HG03558 (cell line): ENCODE measurements at regions not wholly inside any gene's neighbourhood (a gene's known extent, or its start where the extent isn't known, plus 50 kb on each side); places are given as distances from the start of the nearest gene placed in this dataset.
"Not testable (repeated sequence)": the region's sequence is repeated elsewhere in the genome, so short reads cannot be mapped to it uniquely, and the experiment has no call there.

Experiments used
- ATAC-seq: cut with Tn5 transposase; IDR thresholded peaks from one replicate; pipeline ENCODE4 v1.9.1; 2021; ENCODE audit warnings: moderate number of reproducible peaks; ENCODE audit not compliant: unreplicated experiment; ENCODE audit errors: extremely low read depth

- no peak for ATAC-seq
These were observed 190.7 kb upstream of the FAM241A start for GRCh38 chr4:111954550-111954949.

DNA sequence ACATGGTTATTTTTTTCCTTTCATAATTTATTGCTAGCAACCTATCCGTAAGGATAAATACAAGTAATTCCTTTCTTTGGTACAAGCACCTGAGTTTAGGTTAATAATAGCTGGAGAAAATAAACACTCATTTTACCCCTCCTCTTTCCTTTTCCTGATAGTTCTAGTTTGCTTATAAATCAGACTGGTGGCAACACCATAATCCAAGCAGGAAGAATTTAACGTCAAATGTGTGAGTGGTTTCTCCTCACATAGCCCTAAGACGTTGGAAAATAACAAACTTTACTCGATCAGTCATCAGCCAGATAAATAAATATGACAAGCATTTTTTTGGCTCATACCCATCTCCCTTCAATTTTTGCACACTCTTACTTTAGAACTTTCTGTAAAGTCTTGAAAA, 190.3 kb upstream of the FAM241A start:
- ATAC-seq: no peak

- no peak for ATAC-seq
These were observed 188.1 kb upstream of the FAM241A start for GRCh38 chr4:111957116-111957515.

GRCh38 chr4:111957997-111958396, 187.3 kb upstream of the FAM241A start:
- ATAC-seq: no peak

DNA sequence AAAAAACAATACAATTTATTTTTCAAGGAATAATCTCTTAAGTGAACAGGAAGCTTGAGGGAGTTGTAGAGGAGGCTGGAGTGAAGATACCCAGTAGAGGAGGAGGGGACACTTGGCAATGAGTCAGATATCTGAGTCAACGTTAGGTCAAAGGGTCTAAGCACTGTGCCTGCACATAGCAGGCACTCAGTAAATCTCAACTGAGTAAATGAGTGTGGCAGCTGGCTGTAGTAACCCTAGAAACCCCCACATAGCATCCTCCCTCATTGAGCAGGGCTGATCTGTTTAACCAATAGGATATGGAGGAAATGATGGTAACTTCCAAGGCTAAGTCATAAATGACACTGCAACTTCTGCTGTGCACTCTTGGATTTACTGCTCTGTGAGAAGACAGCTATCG, 186.0 kb upstream of the FAM241A start:
- peak; percentile 21 for ATAC-seq

DNA sequence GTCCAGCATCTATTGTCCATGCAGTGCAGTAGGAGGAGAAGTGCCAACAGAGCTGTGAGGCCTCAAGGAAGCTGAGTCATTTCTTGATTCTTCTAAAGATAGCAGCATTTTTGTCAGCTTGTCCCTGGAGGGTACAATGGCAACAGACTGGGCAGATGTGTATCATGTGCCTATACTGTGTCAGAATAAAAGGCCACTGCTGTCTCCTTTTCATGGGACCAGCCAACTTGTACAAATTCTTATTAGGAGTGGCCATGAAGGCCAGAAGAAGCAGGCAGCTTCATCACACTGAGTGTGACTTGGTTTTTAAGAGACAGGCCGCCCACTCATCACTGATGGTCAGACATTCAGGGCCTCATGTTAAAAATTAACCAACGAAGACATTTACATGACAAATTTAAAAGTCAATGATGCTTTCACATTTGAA, 185.0 kb upstream of the FAM241A start:
- ATAC-seq: peak; percentile 91

GRCh38 chr4:111961026-111961425, 184.2 kb upstream of the FAM241A start:
- not testable (repeated sequence) for ATAC-seq

- ATAC-seq: no peak
These were observed 183.4 kb upstream of the FAM241A start for GRCh38 chr4:111961809-111962208.

GRCh38 chr4:111963158-111963700, 182.0 kb upstream of the FAM241A start:
- no peak for ATAC-seq

- ATAC-seq: no peak
These were observed 167.8 kb upstream of the FAM241A start for GRCh38 chr4:111977419-111977965.

GRCh38 chr4:111979921-111980320, 165.3 kb upstream of the FAM241A start:
- ATAC-seq: no peak

GRCh38 chr4:111982089-111982488, 163.2 kb upstream of the FAM241A start:
- no peak for ATAC-seq

DNA sequence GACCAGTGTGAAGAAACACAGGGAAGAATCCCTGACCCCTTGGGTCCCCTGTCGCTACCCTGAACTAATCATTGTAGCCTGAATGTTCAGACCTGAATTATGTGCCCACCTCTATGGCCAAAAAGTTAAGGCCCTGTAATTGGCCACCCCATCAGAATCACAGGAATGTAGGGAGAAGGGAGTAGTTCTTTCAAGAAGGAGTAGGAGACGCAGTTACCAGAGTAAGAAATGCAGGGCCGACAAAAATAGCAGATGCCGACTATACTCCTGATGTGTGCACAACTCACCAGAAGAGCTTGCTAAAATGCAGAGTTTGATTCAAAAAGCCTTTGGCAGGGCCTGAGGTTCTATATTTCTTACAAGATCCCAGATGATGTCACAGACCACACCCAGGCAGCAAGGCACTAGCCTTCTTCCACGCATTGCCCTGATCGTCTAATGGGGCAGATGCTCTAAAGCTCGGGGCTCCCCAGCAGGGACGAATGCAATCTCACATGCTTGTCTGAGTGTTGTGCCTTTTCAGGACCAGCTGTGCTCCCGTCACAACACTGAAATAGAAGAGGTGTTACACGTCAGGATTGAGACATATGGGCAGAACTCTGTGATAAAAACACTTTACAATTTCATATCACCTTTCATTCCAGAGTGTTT, 161.0 kb upstream of the FAM241A start:
- ATAC-seq: no peak

DNA sequence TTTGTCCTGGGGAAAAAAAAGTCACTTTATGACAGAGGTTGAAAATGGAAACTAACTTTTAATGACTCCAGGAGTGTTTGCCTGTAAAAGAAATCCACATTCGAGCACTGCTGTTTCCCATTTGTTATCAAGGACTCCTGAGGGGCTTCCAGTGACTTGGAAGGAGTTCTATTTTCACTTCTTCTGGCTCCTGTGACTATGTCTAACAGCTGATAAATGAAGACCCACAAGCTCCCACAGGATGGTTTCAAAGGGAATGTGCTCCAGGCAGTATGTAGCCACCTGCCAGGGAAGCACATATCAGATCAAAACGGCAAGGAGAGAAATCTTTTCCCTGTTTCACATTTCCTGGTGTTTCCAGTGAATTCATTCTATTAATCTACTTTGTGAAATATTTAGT, 159.8 kb upstream of the FAM241A start:
- ATAC-seq: no peak

- ATAC-seq: no peak
These were observed 159.2 kb upstream of the FAM241A start for GRCh38 chr4:111986095-111986494.

- ATAC-seq: no peak
These were observed 156.7 kb upstream of the FAM241A start for GRCh38 chr4:111988514-111988913.

GRCh38 chr4:111989817-111990216, 155.4 kb upstream of the FAM241A start:
- ATAC-seq: no peak

DNA sequence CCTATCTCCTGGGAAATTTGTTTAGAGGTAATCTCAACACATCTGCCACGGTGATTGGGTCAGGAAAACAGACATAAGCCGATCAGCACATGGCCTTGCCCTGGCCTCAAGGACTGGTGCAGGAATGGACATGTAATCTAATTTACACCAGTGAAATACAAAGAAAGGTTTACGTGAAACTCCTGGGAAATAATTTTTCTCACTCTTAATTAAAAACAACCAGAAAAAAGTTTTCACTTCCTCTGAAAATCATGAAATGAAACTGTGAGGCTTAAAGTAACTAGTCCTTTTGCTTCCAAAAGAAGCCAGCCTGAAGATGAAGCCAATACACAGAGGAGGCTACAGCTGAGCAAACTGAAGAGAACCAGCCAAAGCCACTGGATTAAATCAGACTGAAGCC, 154.1 kb upstream of the FAM241A start:
- ATAC-seq: peak; percentile 95

DNA sequence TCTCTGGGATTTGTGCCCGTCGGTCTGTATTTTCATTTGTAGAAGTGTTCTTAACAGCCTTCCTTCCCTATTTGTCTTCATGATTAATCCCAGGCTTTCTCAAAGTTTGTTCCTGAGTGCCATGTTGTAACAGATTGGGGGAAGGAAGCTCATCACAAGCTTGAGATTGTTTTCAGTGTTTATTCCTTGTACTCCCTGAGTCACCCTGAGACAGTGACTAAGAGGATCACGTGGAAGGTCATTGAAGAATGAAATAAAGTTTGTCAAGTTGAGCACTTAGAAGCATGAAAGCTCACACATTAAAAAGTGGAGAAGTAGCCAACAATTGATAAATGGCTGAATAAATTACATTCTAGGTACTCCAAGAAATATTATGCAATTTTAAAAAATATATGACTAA, 153.5 kb upstream of the FAM241A start:
- no peak for ATAC-seq

GRCh38 chr4:111992351-111993168, 152.7 kb upstream of the FAM241A start:
- ATAC-seq: no peak

DNA sequence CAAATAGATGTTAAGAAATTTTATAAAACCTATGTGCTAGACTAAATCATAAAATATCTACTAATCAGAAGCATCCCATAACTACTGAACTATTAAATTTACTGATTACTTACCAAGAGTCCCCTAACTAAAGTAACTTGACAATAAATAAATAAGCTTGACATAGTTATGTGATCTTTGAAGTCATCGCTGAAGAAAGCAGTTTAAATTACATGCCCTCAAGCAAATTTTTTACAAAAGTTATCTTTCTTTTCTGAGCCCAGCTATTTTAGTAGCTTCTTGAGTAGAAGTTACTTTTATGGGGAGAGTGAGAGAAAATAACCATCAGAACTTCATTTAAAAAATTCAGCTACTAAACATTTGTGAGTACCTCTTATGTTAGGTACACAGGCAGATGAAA, 150.9 kb upstream of the FAM241A start:
- ATAC-seq: no peak
